Type B pancreatic cell (in vitro differentiated cells): ENCODE measurements at regions not wholly inside any gene's neighbourhood (a gene's known extent, or its start where the extent isn't known, plus 50 kb on each side); places are given as distances from the start of the nearest gene placed in this dataset.
"Not testable (repeated sequence)": the region's sequence is repeated elsewhere in the genome, so short reads cannot be mapped to it uniquely, and the experiment has no call there.

Experiments used
- DNase-seq: peaks from one replicate; pipeline ENCODE4 v3.0.0; 2021; ENCODE audit warnings: mixed read lengths; ENCODE audit not compliant: unreplicated experiment; ENCODE audit errors: extremely low spot score
- H3K27ac Mint-ChIP-seq: 2 replicates; pipeline ENCODE4 v1.8.0; 2021; ENCODE audit warnings: mild to moderate bottlenecking, mixed read lengths
- H3K27me3 Mint-ChIP-seq: 2 replicates; pipeline ENCODE4 v1.8.0; 2021; ENCODE audit warnings: mixed read lengths
- H3K36me3 Mint-ChIP-seq: 2 replicates; pipeline ENCODE4 v1.8.0; 2021; ENCODE audit warnings: mixed read lengths
- H3K4me1 Mint-ChIP-seq: one replicate; pipeline ENCODE4 v1.8.0; 2021; ENCODE audit warnings: mixed read lengths; ENCODE audit not compliant: unreplicated experiment
- H3K4me3 Mint-ChIP-seq: 2 replicates; pipeline ENCODE4 v1.8.0; 2021; ENCODE audit warnings: mild to moderate bottlenecking, mixed read lengths
- H3K9me3 Mint-ChIP-seq: 2 replicates; pipeline ENCODE4 v1.8.0; 2021; ENCODE audit warnings: mixed read lengths
- TF ChIP-seq, protein P1 (sequence below): fragments of 200-600 bp; sonication (generic); conservative IDR thresholded peaks from 2 replicates; pipeline ENCODE4 v1.5.0; 2021; ENCODE audit warnings: antibody characterized with exemption, mild to moderate bottlenecking

DNA sequence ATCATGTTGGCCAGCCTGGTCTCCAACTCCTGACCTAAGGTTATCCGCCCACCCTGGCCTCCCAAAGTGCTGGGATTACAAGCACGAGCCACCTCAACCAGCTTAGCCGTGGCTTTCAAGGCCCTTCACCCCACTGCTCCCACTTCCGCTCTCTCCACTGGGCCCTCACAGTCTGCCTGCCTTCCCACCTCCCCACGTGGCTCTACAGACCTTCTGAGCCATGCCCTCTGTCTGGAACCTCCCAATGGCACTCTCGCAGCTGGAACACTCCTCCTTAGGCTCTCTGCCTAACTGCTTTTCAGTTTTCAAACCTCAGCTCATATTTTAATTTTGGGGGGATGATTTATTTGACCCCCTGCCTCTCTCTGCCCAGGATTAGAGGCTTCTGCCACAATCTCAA lies 59.3 kb upstream of the SH3RF1 start:
- TF ChIP-seq, protein P1, sequence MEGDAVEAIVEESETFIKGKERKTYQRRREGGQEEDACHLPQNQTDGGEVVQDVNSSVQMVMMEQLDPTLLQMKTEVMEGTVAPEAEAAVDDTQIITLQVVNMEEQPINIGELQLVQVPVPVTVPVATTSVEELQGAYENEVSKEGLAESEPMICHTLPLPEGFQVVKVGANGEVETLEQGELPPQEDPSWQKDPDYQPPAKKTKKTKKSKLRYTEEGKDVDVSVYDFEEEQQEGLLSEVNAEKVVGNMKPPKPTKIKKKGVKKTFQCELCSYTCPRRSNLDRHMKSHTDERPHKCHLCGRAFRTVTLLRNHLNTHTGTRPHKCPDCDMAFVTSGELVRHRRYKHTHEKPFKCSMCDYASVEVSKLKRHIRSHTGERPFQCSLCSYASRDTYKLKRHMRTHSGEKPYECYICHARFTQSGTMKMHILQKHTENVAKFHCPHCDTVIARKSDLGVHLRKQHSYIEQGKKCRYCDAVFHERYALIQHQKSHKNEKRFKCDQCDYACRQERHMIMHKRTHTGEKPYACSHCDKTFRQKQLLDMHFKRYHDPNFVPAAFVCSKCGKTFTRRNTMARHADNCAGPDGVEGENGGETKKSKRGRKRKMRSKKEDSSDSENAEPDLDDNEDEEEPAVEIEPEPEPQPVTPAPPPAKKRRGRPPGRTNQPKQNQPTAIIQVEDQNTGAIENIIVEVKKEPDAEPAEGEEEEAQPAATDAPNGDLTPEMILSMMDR = no peak

DNA sequence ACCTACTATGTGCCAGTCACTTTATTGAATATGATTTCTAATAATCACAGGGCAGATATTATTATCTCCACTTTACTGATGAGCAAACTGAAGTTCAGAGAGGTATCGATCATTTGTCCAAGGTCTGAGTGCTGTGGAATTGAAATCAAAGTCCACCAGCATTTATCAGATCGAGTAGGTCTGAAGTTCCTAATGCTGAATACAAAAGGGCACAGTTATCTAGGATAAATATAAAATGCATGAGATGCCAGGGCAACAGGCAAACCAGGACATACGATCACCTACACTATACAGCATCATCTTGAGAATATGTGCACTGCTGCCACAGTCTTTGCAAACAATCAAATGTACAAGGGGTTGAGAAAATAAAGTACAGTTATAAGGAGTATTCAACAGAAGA lies 57.2 kb upstream of the SH3RF1 start:
- Mint-ChIP-seq H3K27ac (no peak overlapping the region), H3K36me3 (peaks cover 4% of the 10 kb centered on the region), H3K4me1 (no peaks in the 10 kb centered on the region), H3K9me3 (peaks cover 11% of the 10 kb centered on the region), H3K4me3 (no peak overlapping the region), H3K27me3 (peaks cover 23% of the 10 kb centered on the region)
- TF ChIP-seq, protein P1 = no peak
- DNase-seq = no peak

More for the DNA sequence above, 59.3 kb upstream of the SH3RF1 start:
- Mint-ChIP-seq H3K27me3 (peaks cover 19% of the 10 kb centered on the region), H3K4me3 (no peak overlapping the region), H3K9me3 (peaks cover 8% of the 10 kb centered on the region), H3K27ac (no peak overlapping the region), H3K36me3 (peaks cover 4% of the 10 kb centered on the region), H3K4me1 (no peaks in the 10 kb centered on the region)
- no peak for DNase-seq

GRCh38 chr4:169323925-169324324 lies 53.2 kb upstream of the SH3RF1 start:
- not testable (repeated sequence) for H3K36me3 Mint-ChIP-seq, H3K4me3 Mint-ChIP-seq, DNase-seq, H3K27ac Mint-ChIP-seq, H3K4me1 Mint-ChIP-seq
- Mint-ChIP-seq H3K9me3 (peaks cover 11% of the 10 kb centered on the region), H3K27me3 (peaks cover 24% of the 10 kb centered on the region)

DNA sequence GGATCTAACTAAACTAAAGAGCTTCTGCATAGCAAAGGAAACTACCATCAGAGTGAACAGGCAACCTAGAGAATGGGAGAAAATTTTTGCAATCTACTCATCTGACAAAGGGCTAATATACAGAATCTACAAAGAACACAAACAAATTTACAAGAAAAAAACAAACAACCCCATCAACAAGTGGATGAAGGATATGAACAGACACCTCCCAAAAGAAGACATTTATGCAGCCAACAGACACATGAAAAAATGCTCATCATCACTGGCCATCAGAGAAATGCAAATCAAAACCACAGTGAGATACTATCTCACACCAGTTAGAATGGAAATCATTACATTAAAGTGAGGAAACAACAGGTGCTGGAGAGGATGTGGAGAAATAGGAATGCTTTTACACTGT lies 52.1 kb upstream of the SH3RF1 start:
- H3K36me3 Mint-ChIP-seq, H3K4me1 Mint-ChIP-seq: not testable (repeated sequence)
- H3K27me3 Mint-ChIP-seq = peaks cover 17% of the 10 kb centered on the region

More for the DNA sequence above, 52.1 kb upstream of the SH3RF1 start:
- peaks cover 11% of the 10 kb centered on the region for H3K9me3 Mint-ChIP-seq
- not testable (repeated sequence) for H3K4me3 Mint-ChIP-seq, DNase-seq, H3K27ac Mint-ChIP-seq
